ENCODE measurements at regions not wholly inside any gene's neighbourhood (a gene's known extent, or its start where the extent isn't known, plus 50 kb on each side); places are given as distances from the start of the nearest gene placed in this dataset.

GRCh38 chr11:43545610-43546009 is 134.9 kb upstream of the HSD17B12 start:
- no peak for DNase-seq

- DNase-seq = no peak
Observed at GRCh38 chr11:43546561-43547429, 133.7 kb upstream of the HSD17B12 start.

DNA sequence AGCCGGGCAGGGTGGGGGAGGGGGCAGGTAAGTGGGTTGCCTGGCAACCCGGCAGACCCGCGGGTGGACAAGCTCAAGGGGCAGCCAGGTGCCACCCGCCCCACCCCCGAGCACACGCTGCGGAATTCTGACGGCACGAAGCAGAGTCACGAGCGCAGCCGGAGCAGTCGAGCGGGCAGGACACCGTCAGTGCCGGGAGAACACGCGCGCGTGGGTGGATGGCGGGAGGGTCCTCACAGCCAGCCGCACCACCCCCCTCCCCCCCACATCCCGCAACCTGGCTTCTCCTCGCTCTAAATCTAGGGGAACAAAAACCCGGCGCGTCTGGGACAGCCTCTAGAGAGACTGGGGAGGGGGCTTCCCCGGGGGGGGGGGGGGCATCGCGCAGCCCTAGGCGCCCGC is 133.1 kb upstream of the HSD17B12 start:
- no peak for DNase-seq

DNA sequence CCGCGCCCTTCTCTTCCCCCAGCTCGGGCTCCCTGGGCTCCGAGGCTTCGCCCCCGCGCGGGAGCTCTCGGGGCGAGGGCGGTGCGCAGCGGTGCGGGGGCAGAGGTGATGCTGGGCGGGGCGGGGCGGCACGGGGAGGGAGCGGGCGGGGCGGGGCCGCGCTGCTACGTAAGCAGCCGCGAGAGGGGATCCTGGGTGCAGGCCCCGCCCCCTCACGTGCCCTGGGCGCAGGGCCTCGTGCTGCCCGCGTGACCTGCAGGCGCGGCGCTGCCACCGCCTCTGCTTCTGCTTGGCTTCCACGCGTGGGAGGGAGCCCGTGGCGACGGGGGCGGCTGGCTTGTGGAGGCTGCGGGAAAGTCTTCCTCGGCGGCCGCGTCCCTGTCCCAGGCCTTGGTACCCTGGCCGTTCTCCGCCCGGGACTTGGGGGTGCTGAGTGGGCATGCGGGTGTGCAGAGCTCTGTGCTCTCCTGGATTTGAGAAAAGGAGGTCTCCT is 132.6 kb upstream of the HSD17B12 start:
- no peak for DNase-seq

DNA sequence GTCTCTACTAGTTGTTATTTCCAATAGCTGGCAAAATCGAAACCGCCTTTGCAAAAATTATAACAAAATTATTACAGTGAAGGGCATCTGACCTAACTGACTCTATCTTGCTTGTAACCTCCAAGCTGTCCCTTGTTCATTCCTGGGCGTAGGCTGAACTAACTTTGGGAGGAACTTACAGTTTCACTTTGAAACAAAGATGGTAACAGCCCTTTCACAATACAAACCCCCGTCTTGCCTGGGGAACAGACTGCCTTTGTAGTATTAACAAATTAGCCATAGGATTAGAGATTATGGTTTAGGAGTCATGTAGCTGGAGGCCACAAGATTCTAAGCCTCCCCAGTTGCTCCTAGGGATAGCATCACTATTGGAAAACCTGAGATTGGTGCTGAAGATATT is 131.6 kb upstream of the HSD17B12 start:
- no peak for DNase-seq

- DNase-seq = no peak
Observed at GRCh38 chr11:43549624-43550023, 130.9 kb upstream of the HSD17B12 start.

DNA sequence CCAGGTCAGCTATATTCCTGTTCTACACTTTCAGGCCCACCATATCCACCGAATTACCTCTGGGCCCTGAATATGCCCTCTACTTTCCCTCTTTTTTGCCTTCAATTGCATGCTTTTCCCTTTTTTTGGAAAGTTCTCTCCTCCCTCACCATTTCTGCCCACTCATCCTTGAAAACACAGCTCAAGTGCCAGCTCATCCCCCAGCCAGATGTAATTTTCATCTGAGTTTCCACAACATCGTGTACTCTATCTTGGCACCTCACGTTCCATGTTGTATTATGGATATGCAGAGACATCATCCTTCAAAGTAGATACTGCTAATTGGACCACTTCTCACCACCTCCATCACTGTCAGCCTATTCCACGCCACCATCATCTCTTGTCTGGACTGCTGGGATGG is 129.8 kb upstream of the HSD17B12 start:
- DNase-seq = no peak

DNA sequence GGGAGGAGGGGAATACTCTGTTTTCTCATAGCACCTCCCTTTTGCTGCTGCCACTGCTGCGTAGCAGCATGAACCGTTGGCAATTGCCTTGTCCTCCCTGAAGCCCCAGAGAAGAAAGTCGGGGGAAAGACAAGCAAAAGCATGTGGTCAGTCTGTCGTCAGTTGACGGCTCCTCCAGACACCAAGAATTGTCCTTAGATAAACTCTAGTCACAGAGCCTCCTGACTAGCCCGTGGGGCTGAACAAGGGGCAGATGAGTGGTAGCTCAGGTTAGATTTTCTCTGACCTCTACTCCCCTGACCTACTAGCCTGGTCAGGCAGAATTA is 126.4 kb upstream of the HSD17B12 start:
- DNase-seq = no peak

DNA sequence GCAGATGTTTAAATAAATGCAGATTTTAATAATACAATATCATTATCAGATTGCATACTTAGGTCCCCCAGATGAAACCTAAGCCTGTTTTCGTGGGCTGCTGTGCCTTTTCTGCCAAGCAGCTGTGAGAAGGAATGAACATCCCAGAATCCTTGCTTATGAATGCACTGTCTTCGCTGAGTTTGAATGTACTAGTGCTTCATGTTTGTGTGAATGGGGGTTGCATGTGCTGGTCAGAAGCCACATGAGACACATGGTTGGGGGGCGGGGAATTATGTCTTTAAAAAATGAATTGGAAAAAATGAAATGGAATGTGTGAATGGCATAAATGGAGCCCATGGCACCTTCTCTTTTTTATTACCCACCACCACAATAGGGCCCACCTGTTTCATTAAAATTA is 125.4 kb upstream of the HSD17B12 start:
- DNase-seq = no peak

DNA sequence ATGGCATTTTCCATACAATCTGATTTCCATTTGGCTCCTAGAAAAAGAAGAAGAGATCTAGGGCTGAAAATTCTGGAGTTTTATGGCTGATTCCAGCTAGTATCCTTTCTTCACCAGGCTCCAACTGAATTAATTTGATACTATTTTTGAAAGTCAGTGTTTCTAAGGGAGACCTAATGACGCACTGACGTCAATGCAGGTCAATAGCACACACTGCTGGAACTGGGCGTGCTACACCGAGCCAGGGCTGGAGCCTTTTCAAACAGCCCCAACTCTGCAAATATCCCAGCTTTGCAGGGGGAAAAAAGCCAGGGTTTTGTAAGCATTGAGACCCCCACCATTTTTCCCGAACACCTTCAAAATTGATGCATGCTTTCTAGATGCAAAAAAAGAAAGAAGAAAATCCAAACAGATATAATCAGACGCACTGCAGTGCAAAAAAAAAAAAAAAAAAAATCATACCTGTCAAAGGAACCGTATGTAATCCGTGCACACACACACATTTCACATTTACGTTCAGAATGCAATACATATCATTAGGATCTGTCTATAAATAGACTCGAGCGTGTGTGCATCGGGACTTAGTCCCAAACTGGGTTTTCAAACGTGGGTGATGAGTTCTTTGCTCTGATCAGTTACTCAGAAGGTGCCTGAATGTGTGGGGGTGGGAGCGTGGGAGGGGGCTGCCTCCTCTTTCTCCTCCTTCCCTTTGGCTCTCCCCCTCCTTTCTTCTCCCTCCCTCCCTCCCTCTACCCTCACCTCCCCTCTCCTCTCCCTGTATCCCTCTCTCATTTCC is 124.5 kb upstream of the HSD17B12 start:
- no peak for DNase-seq

- DNase-seq = no peak
Observed at GRCh38 chr11:43556612-43557375, 123.7 kb upstream of the HSD17B12 start.

DNA sequence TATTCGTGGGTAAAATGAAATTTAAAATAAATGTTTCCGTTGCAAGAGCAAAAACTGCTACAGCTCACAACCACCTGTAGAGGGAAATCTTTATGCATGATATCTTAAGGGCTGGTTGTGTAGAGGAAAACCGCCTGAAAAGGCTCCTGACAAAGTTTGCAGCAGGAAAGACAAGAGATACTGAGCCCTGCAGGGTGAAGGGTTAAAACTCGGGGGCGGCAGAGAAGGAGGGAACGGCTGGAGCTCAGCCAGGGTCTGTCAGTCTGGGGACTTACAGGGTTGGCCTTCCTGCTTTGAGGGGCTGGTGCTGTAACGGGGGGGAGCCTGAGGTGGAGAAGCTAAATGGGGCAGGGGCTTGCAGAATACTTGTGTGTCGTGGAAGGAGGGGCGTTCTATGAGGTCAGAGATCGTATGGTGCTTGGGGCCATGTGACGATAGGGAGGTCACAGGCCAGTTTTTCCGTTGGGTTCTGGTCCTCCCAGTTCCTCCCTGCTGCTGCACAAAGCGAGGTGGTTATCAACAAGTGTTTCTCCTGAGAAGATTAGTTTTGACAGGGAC is 122.9 kb upstream of the HSD17B12 start:
- no peak for DNase-seq

- no peak for DNase-seq
Observed at GRCh38 chr11:43558146-43558545, 122.4 kb upstream of the HSD17B12 start.

GRCh38 chr11:43558556-43559127 is 121.9 kb upstream of the HSD17B12 start:
- DNase-seq = no peak

GRCh38 chr11:43561832-43562231 is 118.7 kb upstream of the HSD17B12 start:
- DNase-seq = no peak

- peak; percentile 53 for DNase-seq
Observed at GRCh38 chr11:43567396-43567975, 113.1 kb upstream of the HSD17B12 start.

DNA sequence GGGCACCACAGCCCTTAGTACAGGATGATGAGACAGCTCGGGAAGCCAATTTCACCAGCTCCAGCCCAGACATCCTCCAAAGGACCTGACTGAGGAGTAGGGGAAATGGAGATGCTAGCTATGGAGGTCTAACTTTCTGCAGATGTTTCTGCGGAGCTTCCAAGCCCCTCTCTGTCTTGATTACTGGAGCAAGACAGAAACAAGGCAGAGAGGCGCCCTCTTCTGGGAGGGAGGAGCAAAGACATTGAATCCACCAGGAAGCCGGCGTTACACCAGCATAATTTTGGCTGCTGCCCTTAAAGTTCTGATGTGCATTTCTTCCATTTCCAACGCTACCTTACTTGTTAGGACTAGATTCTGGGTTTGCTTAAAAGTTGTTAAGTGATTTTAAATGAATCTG is 107.3 kb upstream of the HSD17B12 start:
- no peak for DNase-seq

DNA sequence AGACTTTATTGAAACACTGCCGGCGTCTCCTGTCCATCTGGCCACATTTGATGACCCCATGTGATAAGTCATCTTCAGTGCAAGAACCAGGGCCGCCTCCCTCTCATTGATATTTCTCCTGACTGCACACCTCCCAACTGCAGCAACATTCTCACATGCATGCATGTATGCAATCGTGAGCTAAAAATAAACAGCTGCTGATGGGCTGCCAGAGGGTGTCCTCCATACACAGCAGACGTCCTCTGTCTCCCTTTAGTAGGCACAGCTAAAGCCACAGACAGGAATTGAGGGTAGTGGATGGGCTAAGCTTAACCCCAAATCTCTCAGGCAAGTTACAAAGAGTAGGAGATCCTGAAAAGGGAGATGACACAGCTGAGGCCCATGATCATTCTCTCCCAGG is 106.7 kb upstream of the HSD17B12 start:
- no peak for DNase-seq

DNA sequence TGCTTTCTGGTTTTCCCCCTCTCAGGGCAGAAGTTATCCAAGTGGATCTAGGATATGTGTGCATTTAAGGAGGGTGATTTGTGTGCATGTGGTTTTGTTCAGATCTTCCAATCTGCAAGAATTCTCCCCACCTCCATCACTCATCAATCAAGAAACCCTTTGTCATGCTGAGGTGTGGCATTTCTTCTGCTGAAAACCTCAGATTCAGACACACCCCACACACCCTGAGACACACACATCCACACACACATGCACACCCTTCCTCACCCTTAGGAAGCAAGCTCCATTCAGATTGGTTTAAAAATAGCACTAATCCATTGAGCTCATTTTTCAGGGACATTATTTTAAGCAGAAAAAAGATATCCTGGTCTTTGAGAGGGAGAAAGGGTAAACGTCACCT is 106.1 kb upstream of the HSD17B12 start:
- no peak for DNase-seq

- peak; percentile 17 for DNase-seq
Observed at GRCh38 chr11:43574949-43575912, 105.3 kb upstream of the HSD17B12 start.

- no peak for DNase-seq
Observed at GRCh38 chr11:43575913-43576310, 104.6 kb upstream of the HSD17B12 start.

All from kidney glomerular epithelial cell (primary cell).